GM12872 (cell line): ENCODE measurements at regions not wholly inside any gene's neighbourhood (a gene's known extent, or its start where the extent isn't known, plus 50 kb on each side); places are given as distances from the start of the nearest gene placed in this dataset.

ENCODE experiments used
- TF ChIP-seq, protein P1 (sequence below): IDR thresholded peaks from 3 replicates; pipeline ENCODE4 v1.5.1; 2011; ENCODE audit warnings: low read depth, mild to moderate bottlenecking, low read length, moderate library complexity; ENCODE audit not compliant: insufficient read depth

DNA sequence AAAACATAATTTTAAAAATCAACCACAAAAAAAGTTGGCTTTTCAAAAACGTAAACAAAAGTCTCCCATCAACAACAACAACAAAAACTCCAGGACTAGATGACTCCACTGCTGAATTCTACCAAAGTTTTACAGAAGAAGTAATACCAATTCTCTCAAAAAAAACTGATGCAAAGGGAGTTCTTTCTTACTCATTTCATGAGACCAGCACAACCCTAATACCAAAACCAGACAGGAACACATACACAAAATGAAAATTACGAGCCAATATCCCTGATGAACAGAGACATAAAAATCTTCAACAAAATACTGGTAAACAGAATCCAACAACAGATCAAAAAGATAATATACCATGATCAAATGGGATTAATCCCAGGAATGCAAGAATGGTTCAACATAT is 147.3 kb downstream of the BTG1 start:
- TF ChIP-seq, protein P1, sequence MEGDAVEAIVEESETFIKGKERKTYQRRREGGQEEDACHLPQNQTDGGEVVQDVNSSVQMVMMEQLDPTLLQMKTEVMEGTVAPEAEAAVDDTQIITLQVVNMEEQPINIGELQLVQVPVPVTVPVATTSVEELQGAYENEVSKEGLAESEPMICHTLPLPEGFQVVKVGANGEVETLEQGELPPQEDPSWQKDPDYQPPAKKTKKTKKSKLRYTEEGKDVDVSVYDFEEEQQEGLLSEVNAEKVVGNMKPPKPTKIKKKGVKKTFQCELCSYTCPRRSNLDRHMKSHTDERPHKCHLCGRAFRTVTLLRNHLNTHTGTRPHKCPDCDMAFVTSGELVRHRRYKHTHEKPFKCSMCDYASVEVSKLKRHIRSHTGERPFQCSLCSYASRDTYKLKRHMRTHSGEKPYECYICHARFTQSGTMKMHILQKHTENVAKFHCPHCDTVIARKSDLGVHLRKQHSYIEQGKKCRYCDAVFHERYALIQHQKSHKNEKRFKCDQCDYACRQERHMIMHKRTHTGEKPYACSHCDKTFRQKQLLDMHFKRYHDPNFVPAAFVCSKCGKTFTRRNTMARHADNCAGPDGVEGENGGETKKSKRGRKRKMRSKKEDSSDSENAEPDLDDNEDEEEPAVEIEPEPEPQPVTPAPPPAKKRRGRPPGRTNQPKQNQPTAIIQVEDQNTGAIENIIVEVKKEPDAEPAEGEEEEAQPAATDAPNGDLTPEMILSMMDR, result no peak

DNA sequence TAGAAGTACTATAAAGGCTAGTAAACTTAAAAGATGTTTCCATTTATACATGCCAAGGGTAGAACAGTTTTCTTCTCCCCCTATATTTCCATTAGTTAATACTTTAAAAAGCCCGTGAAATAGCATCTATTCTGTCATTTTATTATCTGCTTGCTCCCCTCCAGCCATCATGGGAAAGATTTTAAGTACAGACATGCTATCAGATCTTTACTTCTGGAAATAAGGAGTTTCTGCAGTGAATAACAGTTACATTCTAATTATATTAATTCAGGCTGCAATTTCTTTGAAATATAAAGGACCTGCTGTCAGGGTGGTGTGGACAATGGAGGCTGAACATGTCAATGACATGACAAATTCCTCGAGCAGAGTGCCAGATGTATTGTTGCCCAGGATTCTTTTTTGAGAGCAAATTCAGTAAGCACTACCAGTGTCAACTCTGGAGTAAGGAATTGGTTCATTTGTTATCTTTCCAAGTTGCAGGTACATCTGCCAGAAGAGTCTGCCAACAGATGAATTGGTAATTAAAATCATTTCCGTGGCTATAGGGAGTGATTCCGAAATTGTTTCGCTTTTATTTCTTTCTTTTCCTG is 151.3 kb downstream of the BTG1 start:
- TF ChIP-seq, protein P1, result no peak

DNA sequence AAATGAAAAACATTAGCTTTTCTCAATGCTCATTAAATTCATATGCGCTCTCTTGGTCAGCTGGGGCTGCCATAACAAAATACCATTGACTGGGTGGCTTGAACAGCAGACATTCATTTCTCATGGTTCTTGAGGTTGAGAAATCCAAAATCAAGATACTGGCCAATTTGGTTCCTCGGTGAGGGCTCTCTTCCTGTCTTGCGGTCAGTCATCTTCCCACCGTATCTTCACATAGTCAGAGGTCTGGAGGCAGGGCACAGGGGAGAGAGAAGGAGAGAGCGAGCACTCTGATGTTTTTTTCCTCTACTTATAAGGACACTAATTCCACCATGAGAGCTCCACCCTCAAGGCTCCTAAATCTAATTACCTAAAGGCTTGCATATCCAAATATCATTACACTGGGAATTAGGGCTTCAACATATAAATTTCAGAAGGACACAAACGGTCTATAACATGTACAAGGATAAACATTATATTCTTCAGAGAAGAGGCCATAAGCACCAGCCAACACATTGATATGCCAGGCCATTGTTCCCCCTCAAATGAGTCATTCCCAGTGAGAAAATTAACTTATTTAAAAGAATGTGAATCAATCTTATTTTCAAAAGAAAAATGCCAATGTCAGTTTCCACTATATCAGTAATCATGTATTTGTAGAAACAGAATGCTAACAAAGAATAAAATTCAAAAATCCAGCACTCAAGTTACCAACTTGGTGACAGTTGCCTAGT is 152.2 kb downstream of the BTG1 start:
- TF ChIP-seq, protein P1, result no peak

DNA sequence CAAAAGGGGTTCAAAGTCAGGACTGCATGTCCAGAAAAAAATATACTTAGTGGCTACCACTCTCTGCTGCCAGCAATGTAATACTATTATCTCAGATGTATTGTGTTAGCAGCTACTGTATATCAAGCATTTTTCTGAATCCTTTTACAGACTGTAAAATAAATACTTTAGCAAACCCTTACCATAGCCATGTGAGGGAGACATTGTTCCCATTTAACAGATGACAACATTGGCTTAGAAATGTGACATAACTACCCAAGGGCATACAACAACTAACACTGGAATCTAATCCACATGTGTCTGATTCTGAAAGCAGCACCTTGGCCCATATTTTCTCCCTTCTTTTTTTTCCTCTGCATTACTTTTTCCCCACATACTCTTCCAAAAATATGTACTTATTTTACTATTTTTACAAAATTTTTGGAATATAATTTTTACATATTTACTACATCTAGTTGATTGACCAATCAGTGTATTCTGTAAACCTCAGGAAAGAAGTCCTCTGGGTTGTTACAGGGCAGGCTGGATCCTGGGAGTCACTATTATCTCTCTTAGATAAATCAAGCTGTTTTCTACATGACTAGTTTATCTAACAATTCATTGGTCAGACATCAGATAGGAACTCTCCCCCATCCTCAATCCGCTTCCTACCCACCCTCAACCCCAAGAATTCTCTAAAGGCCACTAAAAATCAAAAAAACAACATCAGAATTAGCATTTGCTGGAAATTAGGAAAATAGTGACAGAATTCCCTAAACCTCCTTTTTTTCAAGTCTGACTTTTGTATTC is 154.1 kb downstream of the BTG1 start:
- TF ChIP-seq, protein P1, result no peak

DNA sequence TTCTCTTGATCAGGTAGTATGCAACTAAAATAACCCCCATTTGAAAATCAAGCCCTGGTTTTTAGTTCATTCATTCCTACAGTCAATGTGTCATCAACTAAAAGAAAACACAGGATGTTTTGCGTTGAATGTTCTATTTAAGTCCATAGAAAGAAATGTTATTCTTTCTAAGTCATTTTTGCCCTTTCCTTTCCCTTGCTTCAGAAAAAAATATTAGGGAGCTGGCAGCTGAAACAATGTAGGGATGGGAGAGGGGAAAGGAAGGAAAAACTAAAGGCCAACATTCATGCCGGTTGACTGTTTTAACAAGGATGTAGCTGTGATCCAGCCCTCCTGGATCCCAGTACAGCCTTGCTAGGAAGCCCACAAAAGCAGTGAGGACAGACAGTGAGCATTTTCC is 155.1 kb downstream of the BTG1 start:
- TF ChIP-seq, protein P1, result no peak

DNA sequence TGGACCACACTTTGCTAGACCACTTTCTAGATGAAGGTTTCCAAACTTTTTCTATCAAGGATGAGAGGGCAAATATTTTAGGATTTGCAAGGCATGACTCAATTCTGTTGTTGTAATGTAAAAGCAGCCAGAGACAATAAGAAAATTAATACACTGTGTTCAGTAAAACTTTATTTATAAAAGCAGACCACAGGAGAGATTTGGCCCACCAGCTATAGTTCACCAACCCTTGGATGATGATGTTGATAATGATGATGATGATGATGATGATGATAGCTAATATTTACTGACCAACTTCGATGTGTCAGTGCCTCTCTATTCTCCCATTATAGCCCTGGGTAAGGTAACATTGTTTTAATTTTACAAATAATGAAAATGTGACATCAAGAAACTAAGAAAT is 156.5 kb downstream of the BTG1 start:
- TF ChIP-seq, protein P1, result no peak
